ENCODE measurements at regions not wholly inside any gene's neighbourhood (a gene's known extent, or its start where the extent isn't known, plus 50 kb on each side); places are given as distances from the start of the nearest gene placed in this dataset.

DNA sequence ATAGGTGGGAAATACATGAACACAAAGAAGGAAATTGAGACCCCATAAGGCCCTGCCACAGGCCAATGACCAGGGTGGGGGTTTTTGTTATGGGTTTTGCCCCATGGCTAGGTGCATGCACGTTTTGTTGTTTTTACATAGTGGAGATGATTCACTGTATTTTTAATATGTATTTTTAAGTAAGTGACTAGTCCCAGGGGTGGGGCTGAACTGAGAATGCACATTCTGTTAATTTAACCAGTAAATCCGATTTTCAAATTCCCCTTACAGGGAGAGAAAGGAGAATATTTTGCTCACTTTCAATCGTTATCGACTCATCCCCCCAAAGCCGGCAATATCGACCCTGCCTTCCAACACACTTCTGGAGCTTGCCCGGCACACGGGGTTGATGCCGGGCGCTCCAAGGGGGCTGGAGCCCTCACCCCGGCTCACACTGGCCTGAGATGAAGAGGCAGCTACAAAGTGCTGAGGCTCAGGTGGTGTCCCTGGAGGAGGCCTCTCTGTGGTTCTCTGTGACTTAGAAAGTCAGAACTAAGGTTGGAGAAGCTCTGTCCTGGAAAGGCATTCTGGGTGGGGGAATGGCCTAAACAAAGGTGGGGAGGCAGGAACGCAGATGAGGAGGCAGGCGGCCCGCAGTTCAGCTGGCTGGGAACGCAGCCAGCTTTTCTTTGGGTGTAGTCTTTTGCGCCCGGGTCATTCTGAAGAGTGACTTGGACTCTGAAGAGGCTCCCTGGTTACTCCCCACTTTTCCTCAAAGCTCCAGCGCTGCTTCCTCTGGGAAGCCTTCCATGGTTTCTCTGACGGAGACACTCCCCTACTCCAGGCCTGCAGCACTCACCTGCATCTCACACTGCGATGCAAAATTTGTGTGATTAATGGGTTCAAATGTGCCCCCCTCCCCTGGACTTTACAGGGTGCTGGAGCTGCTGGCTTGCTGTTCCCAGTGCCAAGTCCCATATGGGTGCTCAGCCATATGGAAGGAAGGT lies 50.7 kb upstream of the DLK1 start:
- Mint-ChIP-seq H3K9me3 (no peaks in the 10 kb centered on the region), H3K27ac (no peak overlapping the region), H3K4me3 (no peak overlapping the region), H3K4me1 (ENCODE audit: low read depth) (no peaks in the 10 kb centered on the region), H3K27me3 (ENCODE audit: low read depth) (peaks cover 36% of the 10 kb centered on the region), H3K36me3 (ENCODE audit: low read depth) (no peaks in the 10 kb centered on the region)
